NCI-H2081 (cell line): ENCODE measurements at regions not wholly inside any gene's neighbourhood (a gene's known extent, or its start where the extent isn't known, plus 50 kb on each side); places are given as distances from the start of the nearest gene placed in this dataset.

ENCODE experiments used
- DNase-seq, 2 experiments: peaks; one replicate each; lab custom pipeline; 2025; lab: John Stamatoyannopoulos, UW

DNA sequence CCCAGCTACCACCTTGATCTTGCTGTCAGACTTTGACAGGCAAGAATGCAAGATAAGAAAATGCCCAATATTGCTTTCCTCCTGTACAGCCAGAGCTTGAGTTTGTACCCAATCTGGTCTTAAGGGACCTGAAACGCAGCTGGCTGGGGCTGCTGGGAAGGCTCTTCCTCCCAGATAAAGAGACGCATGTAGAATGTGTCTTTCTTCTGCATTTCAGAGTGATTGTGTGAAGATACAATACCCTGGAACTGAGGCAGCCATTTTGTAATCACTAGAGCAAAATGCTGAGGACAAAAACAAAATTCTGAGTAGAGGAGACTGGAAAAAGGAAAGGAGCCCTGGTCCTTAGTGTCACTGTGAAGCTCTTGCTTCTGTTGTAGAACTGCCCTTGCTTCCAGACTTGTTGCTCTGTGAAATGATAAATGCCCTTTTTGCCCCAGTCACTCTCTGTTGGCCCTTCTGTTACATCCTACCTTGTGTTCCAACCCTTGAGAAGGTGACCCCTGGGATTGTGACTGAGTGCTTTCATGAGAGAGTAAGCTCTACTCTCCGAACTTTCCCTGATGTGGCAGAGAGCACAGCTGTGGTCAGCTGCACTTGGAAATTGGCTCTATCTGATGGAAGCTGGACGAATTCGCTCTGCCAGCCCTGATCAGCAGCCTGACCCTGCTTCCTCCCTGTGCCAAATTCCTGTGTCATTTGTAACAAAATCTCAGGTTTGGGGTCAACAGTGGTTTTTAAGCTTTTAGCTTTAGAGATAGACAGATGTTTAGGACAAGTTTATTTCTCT lies 137.4 kb upstream of the RBMS1 start:
- no peak for DNase-seq

DNA sequence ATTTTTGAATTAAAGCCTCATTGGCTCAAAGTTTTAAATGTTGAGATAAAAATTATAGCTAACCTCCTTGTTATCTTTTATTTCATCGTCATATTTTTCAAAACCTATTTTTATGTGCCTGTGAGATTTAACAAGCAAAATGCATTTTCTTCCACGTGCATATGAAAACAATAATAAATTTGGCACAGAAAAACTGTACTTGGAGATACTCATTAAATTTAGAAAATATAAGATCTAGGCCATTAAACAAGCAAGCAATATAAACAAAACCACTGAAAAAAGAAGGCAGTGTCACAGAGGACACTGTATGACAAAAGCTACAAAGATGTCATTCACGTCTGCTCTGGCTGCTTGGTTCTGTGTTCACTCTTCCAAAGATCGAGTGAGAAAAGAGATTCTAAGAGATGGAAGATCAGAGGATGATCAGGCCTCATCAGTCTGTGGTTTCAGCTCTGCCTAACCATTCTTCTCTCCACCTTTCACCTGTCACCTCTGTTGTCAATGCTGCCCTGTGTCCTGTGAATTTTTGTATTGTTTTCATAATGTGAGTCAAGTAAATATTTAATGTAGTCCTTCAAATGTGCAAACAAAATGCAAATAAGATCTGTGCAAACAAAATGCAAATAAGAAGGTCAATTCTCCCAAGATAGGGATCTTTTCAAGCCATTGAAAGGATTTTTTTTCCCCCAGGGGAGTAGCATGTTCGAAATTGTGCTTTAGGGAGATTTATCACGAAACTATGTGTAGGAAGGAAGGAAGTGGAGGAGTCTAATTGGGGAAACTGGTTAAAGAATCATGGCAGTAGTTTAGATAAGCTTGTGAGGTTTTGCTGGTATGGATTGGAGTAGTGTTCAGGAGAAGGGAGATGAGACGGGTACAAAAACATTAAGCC lies 138.7 kb upstream of the RBMS1 start:
- DNase-seq = no peak

DNA sequence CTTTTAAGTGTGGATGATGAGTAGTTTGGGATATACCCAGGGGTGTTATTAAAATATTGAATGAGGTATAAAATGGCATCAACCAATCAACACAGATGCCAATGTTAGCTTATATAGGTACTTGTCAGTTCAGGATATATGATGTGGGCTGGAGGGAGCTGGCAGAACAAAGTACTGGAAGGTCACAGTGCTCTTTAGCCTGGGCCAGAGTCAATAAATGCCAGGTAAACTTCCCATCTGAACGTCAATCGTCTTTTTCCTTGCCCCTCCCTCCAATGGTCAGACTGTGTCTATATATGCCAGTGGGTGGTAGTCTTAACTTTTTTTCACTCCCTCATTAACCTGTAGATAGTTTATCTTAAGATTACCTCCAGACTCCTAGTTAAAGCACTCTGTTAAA lies 140.8 kb upstream of the RBMS1 start:
- no peak for DNase-seq

DNA sequence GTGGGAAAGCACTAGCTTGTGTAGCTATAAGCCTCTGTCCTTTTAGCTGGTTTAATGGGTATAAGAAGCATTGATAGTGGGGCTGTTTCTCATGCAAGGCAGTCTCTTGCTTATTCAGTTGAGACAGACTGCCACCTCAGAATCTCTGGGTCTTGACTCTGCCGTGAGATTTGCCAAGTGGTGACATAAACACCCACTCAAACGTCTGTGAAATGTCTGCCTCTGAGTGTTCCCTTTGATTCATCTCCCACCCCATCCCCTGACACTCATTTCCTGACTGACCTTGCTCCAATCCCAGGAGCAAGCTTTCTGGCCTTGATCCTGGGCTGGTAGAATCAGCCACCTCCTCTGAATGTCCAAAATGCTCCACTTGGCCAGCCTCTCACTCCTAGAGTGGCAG lies 141.9 kb upstream of the RBMS1 start:
- no peak for DNase-seq

DNA sequence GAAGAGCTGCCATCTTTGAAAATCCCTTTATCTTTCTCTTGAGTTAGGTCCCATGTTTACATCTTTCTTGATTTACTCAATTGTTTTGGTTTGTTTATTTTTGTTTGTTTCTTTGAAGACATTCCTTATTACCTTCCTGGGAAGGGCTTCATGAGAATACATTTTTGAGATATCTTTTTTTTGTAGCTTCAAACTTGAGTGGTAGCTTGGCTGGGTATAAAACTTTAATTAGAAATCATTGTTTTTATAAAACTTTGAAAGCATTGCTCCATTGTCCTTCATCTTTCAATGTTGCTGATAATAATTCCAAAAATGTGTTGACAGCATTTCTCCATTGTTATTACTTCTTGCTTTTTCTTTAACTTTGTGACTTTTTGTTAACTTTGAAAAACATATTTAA lies 145.9 kb upstream of the RBMS1 start:
- no peak for DNase-seq

DNA sequence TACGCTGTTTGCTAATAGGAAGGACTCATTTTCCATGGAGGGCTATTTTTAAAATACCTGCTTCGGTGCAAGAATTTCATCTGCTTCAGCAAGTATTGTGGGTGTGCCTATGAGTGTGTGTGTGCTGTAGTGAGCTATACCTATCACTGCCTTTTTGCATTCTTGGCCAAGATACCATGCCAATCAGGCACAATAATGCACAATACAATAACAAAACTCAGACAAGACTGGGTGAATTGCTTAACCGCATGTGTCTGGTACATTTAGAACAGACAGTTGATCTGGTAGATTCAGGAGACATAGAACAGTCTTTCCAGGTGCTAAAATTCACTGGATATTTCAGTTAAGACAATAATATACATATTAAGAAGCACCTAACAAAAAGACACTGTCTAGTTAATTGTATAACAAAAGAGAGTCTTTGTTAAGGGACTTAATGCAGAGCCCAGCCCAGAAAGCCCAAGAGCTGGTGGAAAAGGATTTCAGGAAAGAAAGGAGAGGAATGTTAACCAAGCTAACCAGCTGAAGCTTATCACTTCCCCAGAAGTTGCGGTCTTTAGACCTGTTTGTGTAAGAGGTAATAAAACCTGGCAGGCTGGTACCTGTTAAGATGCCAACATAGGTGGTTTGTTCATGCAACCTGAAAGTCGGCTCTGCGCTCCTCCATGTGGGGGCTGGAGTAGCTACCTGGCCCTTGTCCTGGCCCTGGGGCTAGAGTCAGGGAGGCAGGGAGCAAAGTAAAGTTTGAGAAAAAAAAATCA lies 153.3 kb upstream of the RBMS1 start:
- DNase-seq = no peak

DNA sequence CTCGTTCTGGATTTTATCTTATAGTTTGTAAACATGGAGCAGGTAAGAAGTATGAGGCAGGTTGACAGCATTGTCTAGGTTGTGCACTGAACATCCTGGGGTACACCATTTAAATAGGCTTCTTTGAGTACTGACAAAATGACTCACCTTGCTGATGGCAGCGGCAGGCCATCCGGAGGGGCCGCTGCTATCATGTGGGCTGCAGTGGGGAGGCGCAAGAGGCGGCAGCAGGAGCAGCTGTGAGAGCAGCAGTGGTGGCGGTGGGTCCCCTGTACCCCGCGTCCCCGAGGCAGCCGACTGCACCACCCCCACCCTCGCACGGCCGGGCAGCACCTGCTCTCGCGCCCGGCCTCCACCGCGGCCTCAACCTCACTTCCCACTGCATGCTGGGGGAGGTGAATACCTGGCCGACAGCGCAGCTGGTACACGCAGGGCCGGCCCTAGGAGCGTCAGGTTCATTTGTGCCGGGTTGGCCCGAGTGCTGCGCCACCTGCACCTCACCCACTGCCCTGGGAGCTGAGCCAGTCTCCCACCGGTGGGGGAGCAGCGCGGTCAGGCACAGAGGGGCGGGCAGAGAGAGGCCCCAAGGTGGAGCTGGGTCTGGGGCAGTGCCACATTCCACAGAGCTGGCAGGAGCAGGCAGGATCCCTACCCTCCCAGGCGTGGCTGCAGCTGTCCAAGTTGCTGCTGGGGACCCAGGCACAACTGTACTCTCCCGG lies 154.5 kb upstream of the RBMS1 start:
- peak; percentile 28 to 53 for DNase-seq

DNA sequence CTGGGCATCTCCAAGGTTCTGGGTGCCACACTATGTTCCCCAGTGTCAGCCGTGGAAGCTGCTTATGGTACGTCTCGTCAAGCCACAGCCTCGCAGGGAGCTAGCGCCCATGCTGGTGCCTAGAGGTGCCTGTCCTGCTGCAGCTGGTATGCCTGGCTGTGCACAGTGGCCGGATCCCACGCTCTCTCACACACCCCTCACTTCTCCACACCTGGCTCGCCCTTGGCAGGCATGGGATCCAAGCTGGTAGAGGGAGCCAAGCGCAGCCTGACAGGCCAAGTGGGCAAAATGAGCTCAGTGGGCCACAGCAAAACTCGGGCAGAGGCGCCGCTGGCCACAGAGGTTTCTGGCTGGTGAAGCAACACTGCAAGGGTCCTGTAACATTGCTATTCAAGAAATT lies 156.1 kb upstream of the RBMS1 start:
- DNase-seq = no peak

DNA sequence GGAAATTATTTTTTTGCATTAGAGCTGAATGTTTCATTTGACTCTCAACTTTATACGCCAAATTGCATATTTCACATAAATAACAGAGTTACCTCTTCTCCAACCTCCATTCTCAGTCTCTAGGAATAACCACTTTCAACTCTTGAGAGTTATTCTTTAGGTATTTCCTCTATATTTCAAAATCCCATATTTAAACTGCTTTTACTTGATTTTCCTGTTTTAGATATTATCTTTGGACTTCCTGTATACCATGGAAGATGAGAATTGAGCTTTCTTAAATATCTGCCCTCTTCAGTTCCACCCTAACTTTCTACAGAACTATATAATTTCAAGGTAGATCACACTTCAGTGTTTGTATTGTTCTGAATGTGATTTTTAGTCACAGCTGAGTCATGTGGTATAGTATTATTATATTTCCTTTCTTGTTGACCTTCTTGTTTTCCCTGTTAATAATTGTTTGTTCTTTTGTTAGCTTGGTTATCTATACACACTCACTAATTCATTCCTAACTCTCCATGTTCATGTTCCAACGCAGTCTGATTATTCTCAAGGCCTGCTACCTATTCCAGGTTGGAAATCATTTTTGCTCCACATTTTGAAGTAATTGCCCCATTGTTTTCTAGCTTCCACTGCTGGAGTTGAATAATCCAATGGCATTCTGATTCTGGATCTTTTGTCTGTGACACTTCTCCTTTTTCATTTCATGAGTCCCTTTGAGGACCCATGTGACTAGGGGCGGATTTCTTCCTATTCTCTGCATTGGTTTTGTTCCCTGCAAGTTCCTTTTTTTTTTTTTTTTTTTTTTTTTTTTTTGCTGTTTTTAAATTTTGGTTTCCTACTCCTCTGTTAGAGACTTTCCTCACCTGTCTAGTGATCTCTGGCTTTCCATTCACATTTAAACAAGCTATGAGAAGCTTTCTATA lies 156.8 kb upstream of the RBMS1 start:
- no peak for DNase-seq

DNA sequence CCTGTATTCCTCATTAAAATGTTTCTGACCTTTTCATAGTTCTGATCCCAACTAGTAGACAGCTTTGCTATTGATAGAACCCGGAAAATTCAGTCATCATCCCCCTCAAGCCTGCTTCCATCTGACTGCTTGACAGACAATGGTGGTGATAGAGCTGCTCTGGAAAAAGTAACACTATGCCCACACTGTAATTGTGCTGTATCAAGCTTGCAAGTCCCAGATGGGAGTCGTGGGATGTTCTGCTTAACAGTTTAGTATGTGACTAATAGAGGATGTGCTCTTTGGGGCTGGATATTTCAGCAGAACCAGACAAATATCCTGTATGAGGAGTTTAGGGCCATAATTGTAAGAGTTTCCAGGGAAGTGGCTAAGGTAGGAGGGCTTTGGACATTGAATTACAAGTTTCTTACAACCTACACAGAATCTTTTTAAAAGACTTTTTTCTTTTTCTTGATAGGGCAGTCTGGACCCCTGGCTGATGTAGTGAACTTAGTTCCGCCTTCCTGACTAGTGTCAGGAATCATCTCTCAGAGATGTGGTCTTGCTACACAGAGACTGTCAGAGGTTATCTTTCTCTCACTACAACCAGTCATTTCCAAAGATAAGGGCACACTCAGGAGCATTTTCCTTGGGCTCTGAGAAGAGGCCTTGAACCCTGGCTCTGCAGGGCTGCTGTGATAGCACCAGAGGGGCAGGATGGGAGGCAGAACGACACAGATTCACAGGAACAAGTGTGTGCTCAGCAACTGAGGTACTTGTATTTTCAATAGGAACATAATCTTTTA lies 158.0 kb upstream of the RBMS1 start:
- DNase-seq = no peak

DNA sequence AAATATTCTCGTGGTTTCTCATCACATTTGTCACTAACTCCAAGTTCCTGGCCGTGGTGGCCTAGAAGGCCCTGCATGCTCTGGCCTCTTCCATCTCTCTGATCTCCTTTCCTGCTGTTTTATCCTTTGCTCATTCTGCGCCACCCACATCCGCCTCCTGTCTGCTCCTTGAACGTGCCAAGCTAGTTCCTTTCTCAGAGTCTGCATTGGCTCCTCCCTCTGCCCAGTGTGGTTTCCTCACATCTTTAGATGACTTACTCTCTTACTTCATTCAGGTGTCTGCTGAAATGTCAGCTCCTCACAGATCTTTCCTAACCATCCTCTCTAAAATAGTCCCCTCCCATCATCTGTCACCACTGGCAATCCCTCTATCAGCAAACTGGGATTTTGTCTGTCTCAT lies 158.6 kb upstream of the RBMS1 start:
- DNase-seq = no peak

DNA sequence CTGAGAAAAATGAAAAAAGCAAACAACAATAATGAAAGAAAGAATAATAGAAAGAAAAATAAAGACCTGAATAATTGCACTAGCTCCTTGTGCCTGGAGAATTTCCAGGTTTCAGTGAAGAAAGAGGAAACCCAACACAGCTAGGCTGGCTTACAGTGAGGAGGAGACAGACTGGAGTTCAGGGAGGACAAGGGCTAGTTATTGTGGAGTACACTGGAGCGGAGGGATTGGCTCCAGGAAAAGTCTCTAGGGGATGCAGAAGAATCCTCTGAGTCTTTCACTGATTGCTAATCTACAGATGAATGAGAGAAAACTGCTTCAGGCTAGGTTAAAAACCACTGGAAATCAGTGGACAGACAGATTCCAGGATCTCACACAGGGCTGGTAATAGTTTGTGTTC lies 163.6 kb upstream of the RBMS1 start:
- no peak for DNase-seq

DNA sequence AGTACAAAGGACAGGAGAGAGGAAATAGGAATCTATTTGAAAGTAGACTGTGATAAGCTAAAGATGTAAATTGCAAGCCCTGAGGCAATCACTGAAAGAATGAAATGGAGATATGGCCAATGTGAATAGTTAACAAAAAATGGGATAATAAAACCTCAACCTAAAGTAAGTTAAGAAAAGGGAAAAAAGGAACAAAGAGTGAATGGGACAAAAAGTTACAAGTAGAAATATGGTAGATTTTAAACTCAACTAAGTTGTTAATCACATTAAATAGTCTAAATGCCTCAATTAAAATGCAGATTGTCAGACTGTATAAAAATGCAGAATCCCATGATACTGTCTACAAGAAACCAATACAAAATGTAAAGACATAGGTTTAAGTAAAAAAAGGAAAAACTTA lies 165.2 kb upstream of the RBMS1 start:
- DNase-seq = no peak

DNA sequence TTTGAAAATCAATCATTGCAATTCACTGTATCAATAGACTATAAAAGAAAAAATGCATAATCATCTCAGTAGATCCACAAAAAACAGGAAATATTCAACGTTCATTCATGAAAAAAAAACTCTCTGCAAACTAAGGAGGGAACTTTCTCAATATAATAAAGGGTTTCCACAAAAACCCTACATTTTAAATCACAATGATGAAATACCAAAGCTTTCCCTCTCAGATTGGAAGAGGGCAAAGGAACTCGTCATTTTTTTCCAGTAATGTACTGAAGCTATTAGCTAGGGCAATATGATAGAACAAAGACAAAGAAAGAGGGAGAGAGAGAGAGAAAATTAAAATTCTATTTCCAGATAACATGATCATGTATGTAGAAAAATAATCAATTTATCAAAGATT lies 167.1 kb upstream of the RBMS1 start:
- DNase-seq = no peak

DNA sequence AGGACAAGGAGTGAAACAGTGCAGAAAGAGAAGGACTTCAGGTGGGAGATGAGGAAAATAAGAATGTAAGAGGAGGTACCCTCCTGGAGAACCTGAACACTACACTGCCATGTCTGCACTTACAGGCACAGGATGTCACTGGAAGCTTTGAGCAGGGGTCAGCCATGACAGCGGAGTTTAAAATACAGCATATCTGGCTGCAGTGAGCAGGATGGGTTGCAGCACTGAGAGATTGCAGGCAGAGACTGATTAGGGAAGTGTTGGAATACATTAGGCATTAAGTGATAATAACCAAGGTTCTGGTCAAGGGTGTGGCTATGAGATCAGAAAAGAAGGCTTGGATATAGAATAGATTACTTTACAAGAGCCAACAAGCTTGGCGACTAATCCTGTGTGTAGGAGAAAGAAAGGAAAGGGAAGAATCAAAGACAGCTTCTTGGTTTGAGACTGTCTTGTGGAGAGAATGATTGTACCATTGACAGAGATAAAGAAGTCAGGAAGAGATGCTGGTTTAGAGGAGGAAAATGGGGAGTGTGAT lies 171.1 kb upstream of the RBMS1 start:
- no peak for DNase-seq

DNA sequence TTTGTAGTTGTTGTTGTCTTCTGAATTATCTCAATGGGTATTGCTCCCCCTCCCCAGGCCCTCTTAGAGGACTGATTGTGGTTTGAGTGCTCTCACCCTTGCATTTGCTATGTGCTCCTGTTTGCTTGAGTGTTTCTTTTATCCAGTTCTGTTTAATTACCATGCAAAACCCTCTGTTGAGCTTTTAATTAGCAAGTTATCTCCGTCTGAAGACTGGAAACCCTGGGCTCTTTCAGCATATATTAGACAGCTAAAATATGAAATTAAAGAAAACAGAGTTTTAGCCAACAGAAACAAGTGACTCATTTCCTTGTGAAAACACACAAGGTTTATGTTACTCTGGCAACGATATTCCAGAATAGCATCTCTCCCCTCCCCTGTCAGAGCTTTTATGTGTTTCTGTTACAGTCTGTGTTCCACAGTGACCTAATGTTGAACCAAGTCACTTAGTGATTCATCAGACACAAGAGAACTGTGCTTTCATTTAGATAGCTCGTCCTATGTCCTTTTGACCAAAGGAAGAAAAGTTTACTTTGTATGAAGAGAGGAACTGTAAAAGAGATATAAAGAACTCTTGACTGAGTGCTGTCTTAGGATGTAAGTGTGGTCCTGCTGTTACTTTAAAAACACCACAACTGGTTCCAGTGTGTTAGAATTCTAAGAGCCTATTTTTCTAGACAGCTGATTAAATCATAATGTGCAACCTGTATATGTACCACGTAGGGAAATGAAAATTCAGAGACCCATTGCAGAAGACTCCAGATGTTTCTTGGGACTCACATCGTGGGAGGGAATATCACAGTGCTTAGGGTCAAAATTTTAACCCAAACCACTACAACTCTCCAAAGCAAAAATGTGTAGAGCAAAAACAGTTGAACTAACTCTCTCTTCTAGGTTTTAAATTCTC lies 172.8 kb upstream of the RBMS1 start:
- peak; percentile 8 to 59 for DNase-seq

DNA sequence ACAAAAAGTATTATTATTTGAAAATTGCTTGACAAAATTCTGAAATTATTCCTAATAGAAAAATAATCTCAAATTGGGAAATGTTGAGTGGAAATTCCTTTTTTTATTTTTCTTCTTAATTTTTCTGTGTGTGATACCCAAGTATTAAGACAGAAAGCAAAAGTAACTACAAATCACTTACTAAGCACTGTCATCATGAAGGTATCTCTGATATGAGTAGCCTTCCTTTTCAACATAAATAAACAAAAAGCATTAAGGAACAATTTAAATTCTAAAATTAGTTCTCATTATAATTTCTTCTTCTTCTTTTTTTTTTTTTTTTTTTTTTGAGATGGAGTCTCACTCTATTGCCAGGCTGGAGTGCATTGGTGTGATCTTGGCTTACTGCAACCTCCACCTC lies 174.2 kb upstream of the RBMS1 start:
- DNase-seq = no peak

DNA sequence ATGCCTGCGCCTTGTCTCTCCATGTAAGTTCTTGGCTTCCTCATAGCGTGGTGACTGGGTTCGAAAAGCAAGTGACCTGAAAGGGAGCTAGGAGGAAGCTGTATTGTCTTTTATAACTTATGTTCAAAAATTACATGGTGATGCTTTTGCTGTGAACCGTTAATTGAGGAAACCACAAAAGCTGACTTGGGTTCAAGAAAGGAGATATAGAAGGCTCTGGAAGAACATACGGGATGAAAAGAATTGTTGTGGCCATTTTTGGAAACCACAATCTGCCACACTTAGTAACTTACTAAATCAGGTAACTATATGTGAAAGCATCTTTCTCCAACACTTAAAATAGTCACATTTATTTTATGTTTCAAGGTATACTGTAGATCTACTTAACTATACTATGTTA lies 177.0 kb upstream of the RBMS1 start:
- no peak for DNase-seq

DNA sequence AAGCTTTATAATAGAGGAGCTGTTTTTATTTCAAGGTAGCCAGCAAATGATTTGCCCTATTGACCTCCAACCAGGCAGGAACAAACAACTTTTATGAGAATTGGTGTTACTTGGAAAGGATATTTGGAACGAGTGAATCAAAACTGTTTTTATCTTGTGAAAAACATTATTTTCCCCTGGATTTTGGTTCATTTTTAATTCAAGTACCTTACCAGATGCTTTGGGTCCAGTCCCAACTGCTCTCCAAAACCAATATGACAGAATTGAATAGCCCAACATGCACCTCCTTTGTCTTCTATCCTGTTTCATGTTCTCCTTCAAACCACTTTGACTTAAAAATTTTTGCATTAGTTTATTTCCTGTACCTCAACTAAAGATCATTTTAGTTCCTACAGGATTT lies 178.6 kb upstream of the RBMS1 start:
- DNase-seq = no peak
